OCI-LY7 (cell line): ENCODE measurements at regions not wholly inside any gene's neighbourhood (a gene's known extent, or its start where the extent isn't known, plus 50 kb on each side); places are given as distances from the start of the nearest gene placed in this dataset.

ENCODE experiments used
- EZH2phosphoT487 ChIP-seq: fragments of 200-600 bp; sonication (generic); IDR thresholded peaks from 2 replicates; pipeline ENCODE4 v1.6.1; 2018; ENCODE audit warnings: low read depth, borderline replicate concordance, mild to moderate bottlenecking, mixed run types, antibody characterized with exemption, low read length, moderate library complexity, mixed read lengths
- TF ChIP-seq, protein P1 (sequence below): fragments of 200-600 bp; sonication (generic); conservative IDR thresholded peaks from 2 replicates; pipeline ENCODE4 v1.5.1; 2014; ENCODE audit warnings: mild to moderate bottlenecking, antibody characterized with exemption, low read length, moderate library complexity, mixed read lengths

GRCh38 chr1:14236097-14236496 lies 362.4 kb upstream of the KAZN start:
- TF ChIP-seq, protein P1, sequence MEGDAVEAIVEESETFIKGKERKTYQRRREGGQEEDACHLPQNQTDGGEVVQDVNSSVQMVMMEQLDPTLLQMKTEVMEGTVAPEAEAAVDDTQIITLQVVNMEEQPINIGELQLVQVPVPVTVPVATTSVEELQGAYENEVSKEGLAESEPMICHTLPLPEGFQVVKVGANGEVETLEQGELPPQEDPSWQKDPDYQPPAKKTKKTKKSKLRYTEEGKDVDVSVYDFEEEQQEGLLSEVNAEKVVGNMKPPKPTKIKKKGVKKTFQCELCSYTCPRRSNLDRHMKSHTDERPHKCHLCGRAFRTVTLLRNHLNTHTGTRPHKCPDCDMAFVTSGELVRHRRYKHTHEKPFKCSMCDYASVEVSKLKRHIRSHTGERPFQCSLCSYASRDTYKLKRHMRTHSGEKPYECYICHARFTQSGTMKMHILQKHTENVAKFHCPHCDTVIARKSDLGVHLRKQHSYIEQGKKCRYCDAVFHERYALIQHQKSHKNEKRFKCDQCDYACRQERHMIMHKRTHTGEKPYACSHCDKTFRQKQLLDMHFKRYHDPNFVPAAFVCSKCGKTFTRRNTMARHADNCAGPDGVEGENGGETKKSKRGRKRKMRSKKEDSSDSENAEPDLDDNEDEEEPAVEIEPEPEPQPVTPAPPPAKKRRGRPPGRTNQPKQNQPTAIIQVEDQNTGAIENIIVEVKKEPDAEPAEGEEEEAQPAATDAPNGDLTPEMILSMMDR: no peak
- no peak for TF ChIP-seq EZH2phosphoT487
